GM18517 (cell line): ENCODE measurements at regions not wholly inside any gene's neighbourhood (a gene's known extent, or its start where the extent isn't known, plus 50 kb on each side); places are given as distances from the start of the nearest gene placed in this dataset.
"Not testable (repeated sequence)": the region's sequence is repeated elsewhere in the genome, so short reads cannot be mapped to it uniquely, and the experiment has no call there.

ENCODE experiments used
- ATAC-seq: cut with Tn5 transposase; IDR thresholded peaks from one replicate; pipeline ENCODE4 v1.9.1; 2021; ENCODE audit warnings: mild to moderate bottlenecking, moderate library complexity; ENCODE audit not compliant: unreplicated experiment

DNA sequence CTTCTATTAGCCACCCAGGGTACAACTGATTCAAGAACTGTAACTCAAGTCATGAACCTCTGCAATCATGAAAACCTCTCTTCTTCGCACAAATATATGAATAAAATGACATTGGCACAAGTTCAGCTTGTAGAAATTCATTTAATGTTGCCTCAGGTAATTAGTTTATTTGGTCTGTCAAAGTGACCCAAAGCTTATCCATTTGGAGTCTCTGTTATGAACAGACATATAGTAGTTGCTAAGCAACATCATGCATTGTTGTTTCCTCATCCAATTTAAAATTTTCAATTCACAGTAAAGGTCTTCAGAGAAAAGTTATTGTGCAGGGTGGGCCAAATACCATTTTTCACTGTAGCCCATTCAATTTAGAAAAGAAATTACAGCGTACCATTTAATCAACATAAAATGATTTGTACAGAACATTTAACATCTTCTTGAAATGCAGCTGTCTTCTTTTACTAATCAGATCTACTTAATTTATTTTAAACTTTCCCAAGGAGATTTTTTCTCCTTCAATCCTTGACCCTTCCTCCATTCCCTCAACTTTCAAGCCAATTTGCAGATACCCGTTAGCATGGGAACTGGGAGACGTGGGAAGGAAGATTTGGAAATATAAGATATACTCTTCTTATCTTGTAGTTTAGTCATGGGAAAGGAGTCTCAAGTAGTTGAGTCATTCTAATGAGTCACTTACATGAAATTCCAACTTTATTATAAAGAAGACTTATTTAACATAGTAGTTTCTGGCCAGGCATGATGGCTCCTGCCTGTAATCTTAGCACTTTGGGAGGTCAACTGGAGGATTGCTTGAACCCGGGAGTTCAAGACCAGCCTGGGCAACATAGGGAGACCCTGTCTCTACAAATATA is 231.3 kb downstream of the ATPSCKMT start:
- no peak for ATAC-seq

DNA sequence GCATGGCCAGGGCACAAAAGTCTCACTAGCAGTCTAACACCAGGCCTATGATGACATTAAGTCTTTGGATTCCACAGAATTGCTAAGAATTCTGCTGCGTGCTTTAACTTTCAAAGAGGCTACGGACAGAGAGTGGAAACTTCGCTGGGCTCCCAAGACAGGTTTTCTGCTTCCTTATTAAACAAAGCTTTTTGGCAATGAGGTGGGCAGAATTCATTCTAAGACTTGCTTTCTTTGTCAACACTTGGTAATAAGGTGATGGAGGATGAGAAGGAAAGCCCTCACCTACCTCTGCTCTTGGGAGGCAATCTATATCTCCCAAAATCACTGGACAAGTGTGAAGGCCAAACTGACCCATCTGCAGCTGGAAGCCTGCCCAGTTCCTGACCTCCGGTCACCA is 231.9 kb downstream of the ATPSCKMT start:
- ATAC-seq: no peak

GRCh38 chr5:10016559-10016958 is 233.1 kb downstream of the ATPSCKMT start:
- ATAC-seq: not testable (repeated sequence)

DNA sequence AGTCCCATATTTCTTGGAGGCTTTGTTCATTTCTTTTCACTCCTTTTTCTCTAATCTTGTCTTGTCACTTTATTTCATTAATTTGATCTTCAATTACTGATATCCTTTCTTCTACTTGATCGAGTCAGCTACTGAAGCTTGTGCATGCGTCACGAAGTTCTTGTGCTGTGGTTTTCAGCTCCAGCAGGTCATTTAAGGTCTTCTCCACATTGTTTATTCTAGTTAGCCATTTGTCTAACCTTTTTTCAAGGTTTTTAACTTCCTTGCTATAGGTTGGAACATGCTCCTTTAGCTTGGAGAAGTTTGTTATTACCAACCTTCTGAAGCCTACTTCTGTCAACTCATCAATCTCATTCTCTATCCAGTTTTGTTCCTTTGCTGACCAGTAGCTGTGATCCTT is 234.0 kb downstream of the ATPSCKMT start:
- ATAC-seq: not testable (repeated sequence)

- ATAC-seq: no peak
Observed at GRCh38 chr5:10009802-10010201, 239.9 kb downstream of the ATPSCKMT start.

DNA sequence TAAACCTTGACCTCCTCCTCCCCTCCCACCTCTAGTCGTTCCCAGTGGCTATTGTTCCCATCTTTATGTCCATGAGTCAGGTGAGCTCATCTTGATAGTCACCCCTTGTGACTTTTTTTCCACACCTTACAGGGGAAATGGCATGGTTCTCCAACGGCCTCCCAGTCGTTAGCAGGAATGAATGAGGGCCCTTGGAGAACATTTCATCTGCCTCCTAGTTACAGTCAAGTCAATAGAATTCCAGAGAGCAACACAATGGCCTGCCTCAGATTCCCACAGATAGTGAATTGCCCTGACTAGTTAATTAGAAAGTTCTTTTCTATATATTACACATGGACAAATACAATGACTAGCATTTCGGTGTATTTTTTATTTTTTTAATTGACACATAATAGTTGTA is 262.6 kb downstream of the ATPSCKMT start:
- no peak for ATAC-seq

DNA sequence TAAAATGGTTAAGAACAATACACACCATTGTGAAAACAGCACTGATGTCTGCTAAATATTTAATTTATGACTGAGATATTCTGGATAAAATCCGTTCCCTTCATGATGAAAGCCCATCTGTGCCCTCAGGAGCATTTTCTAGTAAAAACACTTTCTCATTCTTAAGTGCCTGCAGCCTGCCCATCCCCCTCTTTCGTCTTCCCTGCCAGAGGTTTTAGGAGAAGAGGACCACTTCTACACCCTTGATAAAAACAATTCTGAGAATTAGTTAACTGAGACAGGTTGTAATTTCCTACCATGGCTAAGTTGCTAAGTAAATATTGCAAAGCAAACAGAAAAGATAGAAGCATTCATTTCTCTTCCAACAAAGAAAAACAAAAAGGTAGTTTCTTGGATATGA is 272.6 kb downstream of the ATPSCKMT start:
- ATAC-seq: no peak

DNA sequence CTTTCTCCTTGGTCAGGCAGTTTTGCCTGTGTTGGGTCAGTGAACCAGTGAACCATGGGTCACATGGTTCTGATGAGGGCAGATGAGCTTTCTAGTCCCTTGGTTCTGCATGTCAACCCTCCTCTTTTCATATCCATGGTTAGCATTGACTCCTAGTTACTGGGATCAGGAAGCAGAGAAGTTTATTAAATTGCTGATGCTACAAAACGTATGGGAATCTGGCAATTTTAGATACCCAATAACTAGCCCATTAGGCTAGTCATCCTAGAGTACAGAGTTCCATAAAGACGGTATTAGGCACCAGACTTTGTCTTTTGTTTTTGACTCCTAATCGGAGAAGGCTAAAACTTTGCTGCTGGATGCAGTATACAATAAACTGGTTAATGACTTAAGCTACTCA is 273.1 kb downstream of the ATPSCKMT start:
- ATAC-seq: no peak

- no peak for ATAC-seq
Observed at GRCh38 chr5:9972059-9972458, 277.6 kb downstream of the ATPSCKMT start.

DNA sequence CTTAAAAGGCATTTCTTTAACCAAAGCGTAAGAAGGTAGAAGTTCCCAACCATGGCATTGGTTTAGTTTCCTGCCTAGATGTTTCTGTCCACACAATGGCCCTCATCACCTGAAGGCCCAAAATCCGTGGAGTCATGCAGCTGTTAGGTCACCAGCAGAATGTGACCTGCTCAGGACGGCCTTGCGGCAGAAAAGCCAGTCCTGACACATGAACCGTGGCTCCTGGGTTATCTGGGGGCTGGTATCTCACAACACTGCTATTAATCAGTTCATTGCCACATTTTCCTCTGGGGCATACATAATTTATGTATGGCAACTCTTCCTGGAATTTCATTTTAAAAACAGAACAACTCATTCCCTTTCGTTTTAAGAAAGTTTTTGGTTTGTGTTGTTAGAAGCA is 278.4 kb downstream of the ATPSCKMT start:
- ATAC-seq: no peak

DNA sequence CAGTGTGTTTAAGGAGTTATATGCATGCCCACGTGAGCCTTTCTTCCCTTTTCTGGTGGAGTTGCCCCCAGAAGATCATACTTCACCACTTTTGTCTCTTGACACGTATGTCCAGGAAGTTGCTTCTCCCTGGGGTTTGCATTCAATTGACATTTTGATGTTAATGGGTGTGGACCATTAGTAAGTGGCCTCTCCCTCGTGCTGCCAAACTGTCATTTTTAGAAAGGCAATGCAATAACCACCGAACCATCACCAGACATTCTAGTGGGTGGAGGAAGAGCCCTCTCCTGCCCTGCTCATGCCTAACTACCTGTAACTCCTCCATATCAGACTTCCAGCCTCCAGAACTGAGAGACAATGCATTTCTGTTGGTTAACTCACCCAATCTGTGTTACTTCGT is 290.8 kb downstream of the ATPSCKMT start:
- ATAC-seq: no peak

DNA sequence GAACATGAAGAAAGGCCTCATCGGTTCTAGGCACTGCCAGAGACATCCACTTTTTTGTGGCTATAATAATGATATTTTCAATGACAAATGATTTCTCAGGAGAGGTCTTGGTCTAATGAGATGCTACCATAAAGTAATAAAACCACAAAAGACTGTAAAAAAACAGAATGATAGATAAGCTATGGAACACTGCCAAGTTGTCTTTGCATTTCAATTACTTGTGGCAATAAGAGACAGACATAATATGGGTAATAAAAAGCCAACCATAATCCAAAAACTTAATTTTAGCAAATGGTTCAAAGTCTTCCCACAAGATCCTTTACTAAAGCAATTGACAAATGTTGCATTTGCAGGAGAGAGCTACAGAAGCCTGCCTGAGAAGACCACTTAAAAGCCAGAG is 292.5 kb downstream of the ATPSCKMT start:
- ATAC-seq: no peak

DNA sequence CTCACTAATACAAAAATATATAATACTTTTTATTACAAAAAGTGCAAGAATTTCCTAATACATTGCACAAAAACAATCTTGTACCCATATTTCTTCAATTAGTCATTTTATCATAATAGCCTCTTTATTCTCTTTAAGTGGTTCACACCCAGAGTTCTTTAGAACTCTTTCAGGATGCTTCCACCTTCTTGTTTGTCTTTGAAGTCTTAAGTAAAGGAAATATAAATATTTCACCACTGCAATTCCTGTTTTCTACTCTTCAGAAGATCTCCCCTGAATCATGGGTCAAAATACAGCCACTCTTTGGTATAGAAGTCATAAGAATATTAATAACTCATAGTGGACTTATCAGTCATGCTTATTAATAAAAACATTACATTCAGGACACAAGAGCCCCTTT is 293.0 kb downstream of the ATPSCKMT start:
- no peak for ATAC-seq

GRCh38 chr5:9955586-9955985 is 294.1 kb downstream of the ATPSCKMT start:
- ATAC-seq: no peak

DNA sequence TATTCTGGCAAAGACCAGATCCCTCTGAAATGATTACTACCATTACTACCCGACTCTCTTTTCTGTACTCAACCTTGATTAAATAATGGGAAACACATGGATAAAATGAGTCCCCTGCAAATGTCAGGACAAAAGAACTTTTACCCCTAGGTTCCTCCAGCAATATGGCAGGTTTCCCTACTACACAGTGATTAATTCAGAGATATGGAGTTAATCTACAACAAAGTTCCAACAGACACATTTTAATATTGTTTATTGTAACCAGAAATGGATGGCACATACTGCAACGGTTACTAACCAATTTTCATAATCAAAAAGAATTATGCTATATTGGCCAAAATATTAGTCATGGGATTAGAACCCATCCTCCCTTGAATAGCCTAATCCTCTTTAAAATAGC is 294.8 kb downstream of the ATPSCKMT start:
- ATAC-seq: no peak

DNA sequence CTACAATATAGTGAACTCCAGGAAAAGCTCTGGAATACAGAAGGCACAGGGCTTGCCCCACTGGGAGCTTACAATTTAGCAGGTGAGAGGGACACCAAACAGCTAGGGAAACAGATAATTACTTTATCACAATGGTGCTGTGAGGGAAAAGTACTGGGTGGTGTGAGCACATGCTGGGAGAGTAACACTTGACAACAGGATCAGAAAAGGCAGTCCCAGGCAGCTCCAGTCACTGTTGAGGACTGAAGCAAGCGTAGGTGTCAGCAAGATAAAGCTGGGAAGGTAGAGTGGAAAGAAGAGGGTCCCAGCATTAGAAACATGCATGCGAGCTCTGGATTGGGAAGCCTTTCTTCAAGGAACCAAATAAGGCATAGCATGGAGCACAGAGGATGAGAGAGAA is 296.0 kb downstream of the ATPSCKMT start:
- ATAC-seq: no peak

- no peak for ATAC-seq
Observed at GRCh38 chr5:9951865-9952516, 297.7 kb downstream of the ATPSCKMT start.

DNA sequence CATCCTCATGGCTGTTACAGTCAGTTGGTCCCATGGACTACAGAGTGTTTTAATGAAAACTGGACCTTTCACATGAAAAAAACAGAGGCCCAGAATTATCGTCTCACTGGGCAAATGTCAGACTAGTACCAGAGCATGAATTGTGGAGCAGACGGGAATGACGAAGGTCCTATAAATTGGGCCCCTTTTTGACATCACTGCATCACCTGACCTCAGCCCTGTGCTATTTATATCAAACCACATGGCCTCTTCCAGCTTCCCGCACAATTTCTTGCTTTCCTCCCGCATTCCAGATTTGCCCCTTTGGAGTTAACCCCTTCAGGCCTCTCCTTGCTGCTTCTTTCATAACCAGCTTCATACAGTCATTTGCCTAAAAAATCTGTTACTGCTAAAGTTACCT is 301.7 kb downstream of the ATPSCKMT start:
- ATAC-seq: no peak

DNA sequence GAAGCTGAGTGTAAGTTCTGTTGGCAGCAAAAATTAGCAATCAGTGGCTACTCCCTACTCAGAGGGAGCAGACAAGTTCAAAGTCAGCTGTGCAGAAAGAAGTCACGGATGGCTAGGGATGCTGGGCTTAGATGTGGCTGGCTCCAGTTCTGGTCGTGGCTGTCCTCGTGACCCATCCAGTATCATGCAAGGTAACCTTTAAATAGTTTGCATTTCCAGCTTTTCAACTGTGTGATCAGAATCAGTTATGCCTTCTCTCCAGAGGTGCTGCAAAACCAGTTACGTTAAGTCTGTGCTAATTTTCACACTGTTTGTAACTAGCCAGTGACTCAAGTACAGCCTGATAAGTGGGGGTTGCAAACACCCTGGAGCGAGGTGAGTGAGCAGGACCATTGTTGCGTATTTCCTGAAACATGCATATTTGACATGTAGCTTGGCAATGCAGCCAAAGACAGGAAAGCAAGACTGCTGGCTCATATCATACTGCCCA is 302.4 kb downstream of the ATPSCKMT start:
- ATAC-seq: peak; percentile 45

GRCh38 chr5:9932770-9933169 is 302.6 kb upstream of the TAS2R1 start:
- no peak for ATAC-seq

DNA sequence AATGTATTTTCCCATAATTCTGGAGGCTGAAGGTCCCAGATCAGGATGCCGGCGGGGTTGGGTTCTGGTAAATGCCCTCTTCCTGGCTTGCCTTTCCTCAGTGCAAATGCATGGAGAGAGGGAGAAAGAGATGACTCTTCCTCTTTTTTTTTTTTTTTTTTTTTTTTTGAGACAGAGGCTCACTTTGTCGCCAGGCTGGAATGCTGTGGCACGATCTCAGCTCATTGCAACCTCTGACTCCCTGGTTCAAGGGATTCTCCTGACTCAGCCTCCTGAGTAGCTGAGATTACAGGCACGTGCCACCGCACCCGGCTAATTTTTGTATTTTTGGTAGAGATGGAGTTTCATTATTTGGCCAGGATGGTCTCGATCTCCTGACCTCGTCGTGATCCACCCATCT is 300.0 kb upstream of the TAS2R1 start:
- no peak for ATAC-seq

DNA sequence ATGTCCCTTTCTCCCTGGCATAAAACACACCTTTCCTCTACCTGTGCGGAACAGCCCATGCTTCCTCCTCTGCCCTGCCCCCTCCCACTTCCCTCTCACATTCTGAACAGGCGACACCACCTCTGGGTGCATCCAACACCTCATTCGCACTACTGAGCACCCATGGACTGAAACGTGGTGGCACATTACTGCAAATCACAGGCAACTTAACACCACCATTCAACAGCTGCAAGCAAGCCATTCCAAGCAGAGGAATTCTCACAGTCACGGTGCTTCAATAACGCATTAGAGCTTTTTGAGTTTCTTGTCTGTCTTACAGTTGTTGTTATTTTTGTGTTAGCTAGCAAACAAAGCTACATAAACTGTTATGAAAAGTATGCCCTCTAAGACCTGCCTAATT is 298.2 kb upstream of the TAS2R1 start:
- ATAC-seq: no peak
